ENCODE measurements at regions not wholly inside any gene's neighbourhood (a gene's known extent, or its start where the extent isn't known, plus 50 kb on each side); places are given as distances from the start of the nearest gene placed in this dataset.

DNA sequence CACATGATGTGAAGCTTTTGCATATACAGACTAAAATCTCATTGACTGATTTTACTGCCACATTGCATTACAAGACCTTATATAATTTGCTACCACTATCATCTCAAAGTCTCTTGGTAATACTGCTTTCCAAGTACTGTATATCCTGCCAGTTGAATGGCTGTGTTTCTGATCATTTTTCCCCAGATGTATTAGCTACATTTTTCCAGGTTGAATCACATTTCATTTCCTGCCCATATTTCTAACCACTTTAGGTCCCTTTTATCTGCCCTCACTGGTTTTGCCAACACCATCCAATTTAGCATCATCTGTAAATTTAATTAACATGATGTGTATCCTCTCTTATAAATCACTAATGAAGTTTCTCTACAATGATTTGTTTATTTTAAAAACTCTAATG is 365.7 kb upstream of the PMFBP1 start:
- peak; percentile 16 for DNase-seq (ENCODE audit: low read depth)
- H3K4me3 ChIP-seq (ENCODE audit: low read depth, low read length): no peak overlapping the region

DNA sequence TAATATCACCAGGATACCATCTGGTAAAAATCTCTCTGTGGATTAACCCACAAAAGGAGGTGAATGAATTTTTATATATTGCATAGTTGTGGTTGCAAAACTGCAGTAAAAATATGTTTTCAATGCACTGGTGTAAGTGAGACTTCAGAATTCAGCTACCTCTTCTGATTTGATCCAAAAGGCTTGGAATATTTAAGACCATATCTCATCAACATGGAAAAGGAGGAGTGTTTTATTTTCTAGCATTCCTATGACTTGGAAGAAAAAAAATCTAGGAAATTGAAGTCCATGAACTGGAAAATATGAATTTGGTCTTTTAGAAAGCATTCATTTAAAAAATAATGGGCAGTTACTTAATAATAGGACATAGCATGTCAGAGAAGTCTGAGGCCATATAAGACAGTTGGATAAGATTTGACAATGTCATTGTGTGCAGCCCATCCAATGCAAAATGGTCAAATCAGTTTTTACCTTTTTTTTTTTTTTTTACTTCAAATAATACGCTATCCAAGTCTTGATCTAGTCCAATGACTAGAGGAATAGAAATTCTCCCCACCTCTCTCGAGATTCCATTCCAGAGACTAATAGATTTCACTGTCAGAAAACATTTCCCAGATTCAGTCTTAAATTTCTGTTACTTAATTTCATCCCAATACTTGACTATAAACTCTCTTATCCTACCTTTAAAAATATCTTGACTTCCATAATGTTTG is 364.9 kb upstream of the PMFBP1 start:
- no peak for DNase-seq (ENCODE audit: low read depth)
- H3K4me3 ChIP-seq (ENCODE audit: low read depth, low read length): no peak overlapping the region

DNA sequence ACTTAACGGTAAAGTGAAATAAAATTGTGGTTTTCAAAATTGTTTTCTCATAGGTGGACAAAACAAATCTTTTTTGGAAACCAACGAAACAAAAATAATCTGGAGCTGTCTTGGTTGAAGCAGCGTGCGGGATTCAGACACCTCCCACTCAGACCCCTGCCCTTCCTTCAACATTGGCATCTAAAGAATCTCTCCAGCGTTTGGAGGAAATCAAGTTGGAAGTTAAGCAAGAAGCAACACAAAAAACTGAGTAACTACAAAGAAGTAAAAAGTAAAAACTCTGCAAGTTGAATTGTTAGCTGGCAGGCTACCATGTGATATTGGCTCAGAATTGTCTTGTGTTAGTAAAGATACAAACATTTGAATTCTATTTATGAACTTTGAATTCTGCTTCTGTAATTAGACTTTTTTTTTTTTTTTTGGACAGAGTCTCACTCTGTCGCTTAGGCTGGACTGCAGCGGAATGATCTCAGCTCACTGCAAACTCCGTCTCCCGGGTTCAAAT is 361.0 kb upstream of the PMFBP1 start:
- DNase-seq (ENCODE audit: low read depth): no peak
- H3K4me3 ChIP-seq (ENCODE audit: low read depth, low read length): no peak overlapping the region

DNA sequence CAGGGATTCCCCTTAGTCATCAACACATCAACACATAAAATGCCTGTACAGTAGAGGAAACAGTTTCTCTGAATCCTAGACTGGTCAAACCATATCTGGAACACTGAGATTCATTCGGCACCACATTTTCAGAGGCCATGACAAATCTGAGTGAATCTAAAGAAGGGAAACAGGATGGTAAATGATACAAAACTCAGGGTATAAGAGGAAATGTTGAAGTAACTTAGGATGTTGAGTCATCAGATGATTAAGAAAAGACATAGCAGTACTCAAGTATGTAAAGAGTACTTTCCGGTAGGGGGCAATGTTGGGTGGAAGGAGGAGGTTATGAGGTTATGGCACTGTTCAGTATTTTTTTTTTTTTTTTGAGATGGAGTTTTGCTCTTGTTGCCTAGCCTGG is 358.5 kb upstream of the PMFBP1 start:
- peak; percentile 22 for DNase-seq (ENCODE audit: low read depth)
- no peak overlapping the region for H3K4me3 ChIP-seq (ENCODE audit: low read depth, low read length)

DNA sequence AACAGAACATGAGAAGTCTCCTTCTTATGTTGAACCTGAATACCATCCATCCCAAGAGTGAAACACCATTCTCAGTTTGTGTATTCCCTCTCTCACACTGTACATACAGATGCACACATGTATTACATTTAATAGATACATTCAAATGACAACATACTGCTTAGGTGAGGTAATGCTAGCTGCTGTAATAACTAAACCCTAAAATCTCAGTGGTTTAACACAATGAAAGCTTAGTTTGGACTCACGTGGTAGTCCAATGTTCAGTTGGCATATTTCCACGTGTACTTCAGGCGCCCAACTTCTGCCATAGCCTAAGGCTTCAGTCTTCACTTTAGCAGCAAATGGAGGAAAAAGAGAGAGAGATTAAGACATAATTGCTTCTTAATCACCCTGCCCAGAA is 351.1 kb upstream of the PMFBP1 start:
- DNase-seq (ENCODE audit: low read depth): no peak
- H3K4me3 ChIP-seq (ENCODE audit: low read depth, low read length): no peak overlapping the region

DNA sequence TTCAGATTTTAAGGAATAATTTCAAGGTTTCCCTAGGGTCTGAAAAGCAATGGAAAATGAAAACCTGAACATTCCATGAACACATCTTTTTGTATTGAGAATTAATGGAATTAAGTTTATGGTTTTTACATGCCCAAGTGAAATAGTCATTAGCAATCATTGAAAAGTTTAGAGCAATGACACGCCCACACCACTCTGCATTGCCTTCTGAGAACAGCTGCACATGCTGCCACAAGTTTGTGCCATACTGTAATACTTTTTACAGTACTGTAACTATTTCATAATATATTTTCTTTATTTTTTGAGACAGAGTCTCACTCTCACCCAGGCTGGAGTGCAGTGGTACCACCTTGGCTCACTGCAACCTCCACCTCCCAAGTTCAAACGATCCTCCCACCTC is 345.2 kb upstream of the PMFBP1 start:
- H3K4me3 ChIP-seq (ENCODE audit: low read depth, low read length): no peak overlapping the region
- DNase-seq (ENCODE audit: low read depth): no peak

DNA sequence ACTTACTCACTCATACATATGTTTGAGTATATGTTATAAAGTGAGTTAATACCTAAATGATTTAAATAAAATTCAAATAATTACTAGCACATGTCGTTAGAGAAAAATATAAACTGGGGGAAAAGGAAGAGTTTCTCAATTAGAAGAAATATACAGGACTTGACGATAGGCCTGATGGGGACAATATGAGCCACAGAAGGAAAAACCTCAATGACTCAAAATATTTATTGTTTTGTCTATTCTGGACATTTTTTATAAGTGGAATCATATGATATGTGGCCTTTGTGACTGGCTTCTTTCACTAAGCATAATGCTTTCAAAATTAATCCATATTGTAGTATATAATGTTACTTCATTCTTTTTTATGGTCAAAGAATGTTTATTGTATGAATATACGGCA is 339.2 kb upstream of the PMFBP1 start:
- H3K4me3 ChIP-seq (ENCODE audit: low read depth, low read length): no peak overlapping the region

DNA sequence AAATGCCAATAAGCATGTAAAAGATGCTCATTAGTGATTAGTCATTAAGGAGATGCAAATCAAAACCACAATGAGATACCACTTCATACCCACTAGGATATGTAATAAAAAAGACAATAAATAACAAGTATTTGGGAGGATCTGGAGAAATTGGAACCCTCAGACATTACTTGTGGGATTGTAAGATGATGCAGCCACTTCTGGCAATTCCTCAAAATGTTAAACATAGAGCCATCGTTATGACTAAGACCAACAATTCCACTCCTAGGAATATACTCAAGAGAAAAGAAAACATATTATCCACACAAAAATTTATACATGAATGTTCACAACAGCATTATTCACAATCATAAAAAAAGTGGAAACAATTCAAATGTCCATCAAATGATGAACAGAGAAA is 336.2 kb upstream of the PMFBP1 start:
- H3K4me3 ChIP-seq (ENCODE audit: low read depth, low read length): no peak overlapping the region
- DNase-seq (ENCODE audit: low read depth): no peak

More for the DNA sequence above, 339.2 kb upstream of the PMFBP1 start:
- no peak for DNase-seq (ENCODE audit: low read depth)

DNA sequence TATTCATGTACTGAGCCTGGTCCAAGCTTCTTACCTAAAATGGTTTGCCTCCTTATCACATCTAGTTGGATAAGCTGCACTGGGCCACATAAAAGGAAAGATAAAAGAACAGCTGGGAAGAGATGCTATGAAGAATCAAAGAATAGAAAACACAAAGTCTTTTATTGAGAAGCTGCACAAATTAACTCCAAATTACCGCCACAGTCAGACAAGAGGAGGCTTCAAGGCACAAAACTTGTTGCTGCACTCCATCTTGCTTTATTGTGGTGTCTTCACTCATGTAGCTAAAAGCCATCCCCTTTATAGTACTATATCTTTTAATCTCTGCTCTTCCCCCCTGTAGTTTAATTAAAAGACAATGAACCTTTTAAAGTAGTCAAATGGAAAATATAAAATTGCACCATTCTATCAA is 330.6 kb upstream of the PMFBP1 start:
- no peak for DNase-seq (ENCODE audit: low read depth)
- H3K4me3 ChIP-seq (ENCODE audit: low read depth, low read length): no peak overlapping the region

DNA sequence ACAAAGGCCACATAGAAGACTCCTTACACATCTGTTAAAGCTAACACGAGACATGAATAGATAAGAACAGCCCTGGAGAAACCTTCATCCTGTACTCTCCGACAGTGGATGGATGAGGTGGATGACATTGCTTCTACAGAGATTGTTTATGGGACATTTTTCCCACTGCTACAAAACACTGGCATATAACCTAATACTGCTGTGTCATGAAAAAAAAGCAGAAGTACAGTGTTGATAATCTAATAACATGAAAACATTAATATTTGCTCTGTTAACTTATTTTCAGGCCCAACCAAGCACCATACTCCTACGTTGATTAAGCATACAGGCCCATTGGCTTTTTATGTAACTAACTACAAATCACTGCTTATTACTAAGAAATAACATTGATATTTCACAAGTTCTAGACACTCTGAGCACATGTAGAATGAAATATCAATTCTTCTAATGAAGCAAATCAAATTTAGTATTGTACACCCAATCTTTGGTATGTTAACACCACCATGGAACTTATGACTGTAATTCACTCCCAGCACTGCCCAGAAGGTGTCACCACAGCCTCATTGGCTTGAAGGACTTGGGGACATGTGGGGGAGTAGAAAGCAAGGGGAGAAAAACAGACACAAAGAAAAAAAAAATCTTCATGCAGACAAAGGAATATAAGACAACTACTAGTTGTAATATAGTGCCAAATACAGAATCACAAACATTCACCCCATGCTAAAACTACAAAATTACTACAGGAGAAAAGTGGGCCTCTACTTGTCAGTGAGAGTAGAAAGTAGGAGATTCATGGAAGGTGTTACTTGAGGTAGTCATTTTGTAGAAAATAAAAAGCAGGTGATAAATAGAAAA is 330.0 kb upstream of the PMFBP1 start:
- H3K4me3 ChIP-seq (ENCODE audit: low read depth, low read length): no peak overlapping the region
- DNase-seq (ENCODE audit: low read depth): peak; percentile 41

DNA sequence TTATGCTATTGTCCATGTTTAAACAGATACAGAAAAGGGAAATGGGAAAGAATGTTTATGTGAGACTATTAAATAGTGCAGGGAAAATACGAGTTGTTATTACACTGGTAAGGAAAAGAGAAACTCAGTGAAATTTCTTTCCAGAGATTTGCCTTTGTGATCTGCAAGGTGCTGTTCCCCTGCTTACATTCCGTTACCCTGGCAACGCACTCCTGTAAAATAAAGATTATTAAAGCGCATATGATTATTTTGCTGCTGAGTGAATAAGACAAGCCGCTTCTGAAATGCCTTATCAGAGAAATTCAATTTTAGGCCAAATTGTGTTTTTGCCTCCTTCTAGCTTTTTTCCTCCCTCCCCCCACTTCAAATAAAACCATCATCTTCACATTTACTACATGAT is 328.6 kb upstream of the PMFBP1 start:
- no peak for DNase-seq (ENCODE audit: low read depth)
- H3K4me3 ChIP-seq (ENCODE audit: low read depth, low read length): no peak overlapping the region

DNA sequence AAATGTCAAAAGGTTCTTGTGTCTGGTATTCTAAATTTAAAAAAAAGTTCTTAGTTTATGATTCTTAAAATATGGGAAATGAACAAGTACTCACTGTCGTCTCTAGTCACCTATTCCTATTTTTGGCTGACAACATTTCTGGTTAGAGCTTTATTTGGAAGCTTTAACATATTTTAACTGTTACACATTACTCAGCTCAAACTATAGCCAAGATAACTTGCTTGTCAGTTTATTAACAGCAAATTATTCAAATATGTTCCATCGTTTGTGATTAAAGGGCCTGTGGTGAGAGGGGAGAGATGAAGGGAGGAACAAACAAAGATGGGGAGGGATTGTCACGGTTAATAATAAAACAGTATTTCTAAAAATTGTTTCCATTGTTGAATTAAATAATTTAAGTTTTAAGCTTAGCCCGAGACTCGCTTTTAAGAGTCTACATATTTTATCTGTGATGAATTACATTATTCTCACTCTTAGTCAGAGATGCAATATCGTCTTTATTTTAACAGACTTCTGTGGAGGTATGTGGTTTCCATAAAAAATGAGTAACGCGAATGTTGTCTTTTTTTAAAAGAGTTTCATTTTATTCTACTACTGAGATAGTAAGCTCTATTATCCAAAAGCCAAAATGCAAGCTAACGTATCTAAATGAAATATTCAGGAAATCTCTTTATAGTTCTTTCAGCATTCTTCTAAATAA is 321.9 kb upstream of the PMFBP1 start:
- no peak overlapping the region for H3K4me3 ChIP-seq (ENCODE audit: low read depth, low read length)
- no peak for DNase-seq (ENCODE audit: low read depth)

DNA sequence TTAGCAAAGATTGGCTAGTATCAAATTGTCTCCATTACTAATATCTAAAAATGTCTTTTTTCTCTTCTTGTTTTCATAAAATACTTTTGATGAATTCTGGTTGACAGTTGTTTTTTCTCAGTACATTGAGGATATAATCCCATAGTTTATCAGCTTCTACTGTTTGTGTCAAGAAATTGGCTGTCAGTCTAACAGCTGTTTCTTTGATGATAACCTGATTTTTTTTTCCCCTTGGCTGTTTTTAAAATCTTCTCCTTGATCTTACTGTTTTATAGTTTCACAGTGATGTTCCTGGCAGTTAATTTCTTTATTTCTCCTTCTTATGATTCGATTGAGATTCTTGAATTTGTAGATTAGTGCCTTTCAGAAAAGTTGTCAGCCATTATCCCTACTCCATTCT is 315.3 kb upstream of the PMFBP1 start:
- no peak for DNase-seq (ENCODE audit: low read depth)
- no peak overlapping the region for H3K4me3 ChIP-seq (ENCODE audit: low read depth, low read length)

DNA sequence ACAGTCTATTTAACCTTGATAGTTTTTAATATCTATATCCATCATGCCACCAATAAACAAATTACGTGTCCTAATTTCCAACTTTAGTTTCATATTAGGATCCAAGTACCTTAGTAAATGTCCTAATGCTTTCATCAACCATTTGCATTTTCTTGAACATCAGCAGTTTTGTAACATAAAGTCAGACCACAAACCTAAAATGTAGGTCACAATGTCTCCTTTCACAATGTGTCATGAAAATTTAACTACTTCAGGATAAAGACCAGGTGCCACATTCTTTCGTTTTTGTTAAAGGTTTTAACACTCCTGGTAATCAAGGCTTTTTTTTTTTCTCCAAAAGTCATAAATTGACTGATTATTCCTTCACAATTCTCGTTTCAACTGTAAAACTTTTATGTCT is 310.7 kb upstream of the PMFBP1 start:
- H3K4me3 ChIP-seq (ENCODE audit: low read depth, low read length): no peak overlapping the region
- no peak for DNase-seq (ENCODE audit: low read depth)

DNA sequence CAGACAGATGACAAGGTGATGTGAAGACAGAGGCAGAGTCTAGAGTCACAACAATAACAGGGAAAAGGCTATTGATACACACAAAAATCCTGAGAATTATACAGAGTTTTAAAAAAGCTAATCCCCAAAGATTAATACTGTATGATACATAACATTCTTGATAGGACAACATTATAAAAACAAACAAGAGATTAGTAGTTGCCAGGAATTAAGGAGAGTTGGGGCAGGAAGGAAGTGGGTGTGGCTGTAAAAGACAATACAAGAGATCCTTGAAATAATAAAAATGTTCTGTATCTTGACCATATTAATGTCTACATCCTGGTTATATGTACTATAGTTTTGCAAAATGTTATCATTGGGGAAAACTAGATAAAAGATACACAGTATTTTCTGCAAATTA is 309.5 kb upstream of the PMFBP1 start:
- no peak overlapping the region for H3K4me3 ChIP-seq (ENCODE audit: low read depth, low read length)
- DNase-seq (ENCODE audit: low read depth): no peak

DNA sequence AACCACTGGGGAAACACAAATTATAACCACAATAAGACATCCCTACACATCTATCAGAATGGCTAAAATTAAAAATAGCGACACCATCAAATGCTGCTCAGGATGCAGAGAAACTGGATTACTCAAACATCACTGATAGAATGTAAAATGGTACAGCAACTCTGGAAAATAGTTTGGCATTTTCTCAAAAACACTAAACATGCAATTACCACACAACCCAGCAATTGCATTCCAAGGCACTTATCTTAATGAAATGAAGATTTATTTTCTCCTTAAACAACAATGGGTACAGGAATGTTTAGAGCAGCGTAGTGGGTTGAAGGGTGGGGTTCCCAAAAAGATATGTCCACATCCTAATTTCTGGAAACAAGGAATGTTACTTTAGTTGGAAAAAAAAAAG is 309.0 kb upstream of the PMFBP1 start:
- no peak for DNase-seq (ENCODE audit: low read depth)

DNA sequence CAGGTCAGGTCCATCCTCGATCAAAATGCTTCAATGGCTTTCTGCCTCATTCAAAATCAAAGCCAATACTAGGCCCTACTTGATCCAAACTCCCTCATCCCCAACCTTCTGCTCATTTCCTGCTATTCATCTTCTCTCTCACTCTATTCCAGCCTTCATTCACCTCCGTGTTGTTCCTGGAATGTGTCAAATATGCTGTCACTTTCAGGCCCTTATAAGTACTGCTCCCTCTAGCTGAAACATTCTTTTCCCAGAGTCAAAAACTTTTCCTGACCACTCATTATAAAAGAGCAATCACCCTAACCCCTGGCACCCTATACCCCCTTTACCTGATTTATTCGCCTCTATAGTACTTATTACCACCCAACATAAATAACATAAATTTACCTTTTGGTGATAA is 303.7 kb upstream of the PMFBP1 start:
- H3K4me3 ChIP-seq (ENCODE audit: low read depth, low read length): no peak overlapping the region
- DNase-seq (ENCODE audit: low read depth): no peak

More for the DNA sequence above, 309.0 kb upstream of the PMFBP1 start:
- H3K4me3 ChIP-seq (ENCODE audit: low read depth, low read length): no peak overlapping the region

DNA sequence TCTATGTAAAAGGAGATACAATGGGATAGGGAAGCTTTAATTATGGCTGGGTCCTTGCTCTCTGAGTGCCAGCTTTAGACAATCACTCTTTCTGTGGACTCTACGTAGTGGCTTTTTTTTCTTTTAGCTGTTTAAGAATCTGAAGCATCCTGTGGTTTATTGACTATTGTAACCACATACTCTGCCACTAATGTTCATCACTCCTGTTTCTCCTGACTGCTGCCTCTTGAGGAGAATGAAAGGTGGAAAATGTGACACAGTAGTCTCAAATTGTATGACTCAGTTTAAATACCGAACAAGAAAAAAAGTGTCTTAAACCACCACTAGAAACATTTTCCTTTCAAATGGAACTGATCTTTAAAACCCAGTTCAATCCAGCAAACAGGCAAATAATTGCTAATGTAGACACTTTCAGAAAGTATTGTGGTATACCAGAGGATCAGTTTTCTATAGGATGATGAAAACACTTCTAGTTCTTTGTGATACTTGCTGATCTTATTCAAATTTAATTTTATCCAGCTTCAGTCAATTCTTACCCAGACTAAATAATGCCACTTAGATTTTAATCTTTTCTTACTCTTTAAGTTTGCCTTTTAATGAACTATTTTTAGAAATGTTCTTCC is 302.7 kb upstream of the PMFBP1 start:
- DNase-seq (ENCODE audit: low read depth): peak; percentile 74
- H3K4me3 ChIP-seq (ENCODE audit: low read depth, low read length): no peak overlapping the region

DNA sequence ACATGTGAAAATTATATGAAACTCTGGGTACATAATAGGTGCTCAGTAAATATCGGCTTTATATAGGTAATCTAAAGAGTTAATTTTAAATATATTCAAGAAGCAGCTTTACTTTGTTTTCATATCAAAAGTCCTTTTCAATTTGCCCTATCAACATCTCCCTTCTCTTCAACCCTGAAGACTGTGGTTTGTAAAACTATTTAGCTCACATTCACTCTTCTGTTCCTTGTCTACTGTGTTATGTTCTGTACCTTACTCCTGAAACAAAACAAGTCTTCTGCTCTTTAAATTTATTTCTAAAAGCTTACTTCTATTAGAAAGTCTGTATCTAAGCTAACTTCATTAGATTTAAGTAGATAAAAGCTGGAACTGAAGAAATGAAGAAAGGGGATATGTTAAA is 301.7 kb upstream of the PMFBP1 start:
- no peak overlapping the region for H3K4me3 ChIP-seq (ENCODE audit: low read depth, low read length)
- no peak for DNase-seq (ENCODE audit: low read depth)
